ENCODE measurements at regions not wholly inside any gene's neighbourhood (a gene's known extent, or its start where the extent isn't known, plus 50 kb on each side); places are given as distances from the start of the nearest gene placed in this dataset.
"Not testable (repeated sequence)": the region's sequence is repeated elsewhere in the genome, so short reads cannot be mapped to it uniquely, and the experiment has no call there.

DNA sequence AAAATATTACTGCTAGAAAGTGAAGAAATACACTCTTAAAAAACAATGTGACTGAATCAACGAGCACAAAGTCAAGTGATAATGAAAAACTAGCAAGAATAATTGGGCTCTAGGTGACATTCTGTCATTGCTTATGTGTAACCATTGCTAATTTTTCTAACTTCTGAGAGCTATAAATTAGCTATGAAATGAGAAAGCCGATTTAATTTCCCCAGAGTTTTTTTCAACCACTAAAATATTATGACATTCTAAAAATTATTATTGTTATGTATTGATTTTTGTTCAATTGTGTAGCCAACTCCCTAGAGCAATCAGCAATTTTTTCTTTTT is 458.6 kb upstream of the ATXN8OS start:
- H3K27me3 ChIP-seq (ENCODE audit: insufficient read depth, low read length), result no peaks in the 10 kb centered on the region
- no peak overlapping the region for H2AFZ ChIP-seq (ENCODE audit: low read depth, low read length)
- H3K4me1 ChIP-seq (ENCODE audit: insufficient read depth, low read length), result no peaks in the 10 kb centered on the region
- H3K9me3 ChIP-seq (ENCODE audit: low read length), result peaks cover 1% of the 10 kb centered on the region
- no peak overlapping the region for H3K4me3 ChIP-seq (ENCODE audit: low read length)
- H3K36me3 ChIP-seq (ENCODE audit: insufficient read depth, low read length), result no peaks in the 10 kb centered on the region

DNA sequence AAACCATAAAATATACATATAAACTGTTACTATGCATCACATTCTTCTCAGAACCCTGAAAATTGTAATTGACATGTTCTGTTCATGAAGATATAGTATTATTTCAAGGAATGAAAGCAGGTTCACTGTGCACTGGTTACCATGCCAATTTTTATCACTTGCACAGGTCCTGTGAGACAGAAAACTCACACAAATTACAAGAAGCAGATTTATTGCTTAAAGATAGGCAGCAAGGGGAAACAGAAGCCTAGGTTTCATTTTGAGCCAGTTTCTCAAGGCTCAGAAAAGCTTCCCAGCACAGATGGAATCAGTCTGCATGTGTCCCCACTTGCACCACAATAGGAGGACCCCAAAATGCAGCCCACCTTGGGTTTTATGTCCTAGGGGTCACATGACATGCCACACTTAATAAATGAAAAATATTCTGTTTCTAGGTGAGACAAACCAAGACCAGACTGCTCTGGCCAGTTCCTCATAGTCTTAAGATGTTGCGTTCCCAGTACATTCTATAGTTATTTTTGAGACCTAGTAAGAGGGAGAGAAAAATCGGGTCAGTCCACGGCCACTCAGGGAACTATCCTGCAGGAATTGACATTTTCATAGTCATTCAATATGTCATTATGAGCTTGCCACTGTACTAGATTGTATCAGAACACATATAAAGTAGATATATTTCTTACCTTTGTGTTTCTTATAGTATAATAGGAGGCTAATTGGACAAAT is 459.1 kb upstream of the ATXN8OS start:
- H3K4me1 ChIP-seq (ENCODE audit: insufficient read depth, low read length), result no peaks in the 10 kb centered on the region
- H2AFZ ChIP-seq (ENCODE audit: low read depth, low read length), result no peak overlapping the region
- H3K9me3 ChIP-seq (ENCODE audit: low read length), result peaks cover 1% of the 10 kb centered on the region
- no peaks in the 10 kb centered on the region for H3K27me3 ChIP-seq (ENCODE audit: insufficient read depth, low read length)
- H3K36me3 ChIP-seq (ENCODE audit: insufficient read depth, low read length), result no peaks in the 10 kb centered on the region
- no peak overlapping the region for H3K4me3 ChIP-seq (ENCODE audit: low read length)

DNA sequence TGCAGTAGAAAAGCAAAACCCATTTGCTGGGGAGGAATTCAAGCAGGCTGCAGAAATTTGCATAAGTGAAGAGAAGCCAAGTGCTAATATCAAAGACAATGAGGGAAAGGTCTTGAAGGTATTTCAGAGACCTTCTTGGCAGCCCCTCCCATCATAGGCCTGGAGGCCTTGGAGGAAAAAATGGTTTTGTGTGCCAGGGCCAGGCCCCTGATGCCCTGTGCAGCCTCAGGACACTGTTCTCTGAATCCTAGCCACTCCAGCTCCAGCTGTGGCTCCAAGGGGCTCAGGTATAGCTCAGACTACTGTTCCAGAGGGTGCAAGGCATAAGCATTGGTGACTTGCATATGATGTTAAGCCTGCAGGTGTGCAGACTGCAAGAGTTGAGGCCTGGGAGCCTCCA is 463.2 kb upstream of the ATXN8OS start:
- H3K36me3 ChIP-seq (ENCODE audit: insufficient read depth, low read length), result no peaks in the 10 kb centered on the region
- no peak overlapping the region for H3K4me3 ChIP-seq (ENCODE audit: low read length)
- no peak overlapping the region for H2AFZ ChIP-seq (ENCODE audit: low read depth, low read length)
- peaks cover 1% of the 10 kb centered on the region for H3K9me3 ChIP-seq (ENCODE audit: low read length)
- no peaks in the 10 kb centered on the region for H3K27me3 ChIP-seq (ENCODE audit: insufficient read depth, low read length)
- H3K4me1 ChIP-seq (ENCODE audit: insufficient read depth, low read length), result no peaks in the 10 kb centered on the region

DNA sequence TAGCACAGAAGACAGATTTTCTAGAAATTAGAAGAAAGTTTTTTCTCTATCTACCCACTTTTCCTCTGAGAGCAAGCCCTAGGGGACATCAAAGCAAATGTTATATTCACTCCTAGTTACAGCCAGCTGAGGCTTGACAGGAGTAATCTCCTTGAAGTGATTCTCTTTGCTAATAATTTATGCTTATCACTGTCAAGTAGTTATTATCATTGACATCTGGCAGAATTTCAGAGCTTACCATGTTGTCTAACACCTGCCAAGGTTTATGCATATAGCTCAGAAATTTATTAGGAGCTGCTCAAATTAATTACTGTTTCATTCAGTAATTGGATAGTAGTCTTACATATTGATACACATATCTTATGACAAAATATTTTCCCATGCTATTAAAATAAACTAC is 465.9 kb upstream of the ATXN8OS start:
- H3K9me3 ChIP-seq (ENCODE audit: low read length), result peaks cover 1% of the 10 kb centered on the region
- H3K36me3 ChIP-seq (ENCODE audit: insufficient read depth, low read length), result no peaks in the 10 kb centered on the region
- H2AFZ ChIP-seq (ENCODE audit: low read depth, low read length), result no peak overlapping the region
- H3K27me3 ChIP-seq (ENCODE audit: insufficient read depth, low read length), result no peaks in the 10 kb centered on the region
- no peaks in the 10 kb centered on the region for H3K4me1 ChIP-seq (ENCODE audit: insufficient read depth, low read length)
- H3K4me3 ChIP-seq (ENCODE audit: low read length), result no peak overlapping the region

DNA sequence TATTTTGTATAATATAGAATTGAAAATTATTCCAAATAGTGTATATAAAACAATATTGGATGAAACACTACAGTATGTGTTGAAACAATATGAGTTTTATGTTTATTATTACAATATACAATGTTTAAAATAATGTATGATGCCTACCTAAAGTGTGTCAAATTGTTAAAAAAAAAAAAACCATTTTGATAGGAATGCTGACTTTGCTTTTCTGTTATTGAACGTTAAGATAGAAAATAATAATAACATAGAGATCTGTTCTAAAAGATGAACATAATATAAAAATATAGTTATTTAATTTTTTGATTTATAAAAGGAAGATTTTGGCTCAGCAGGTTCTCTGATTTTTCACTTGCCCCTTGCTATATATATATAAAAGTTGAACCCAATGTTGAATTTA is 474.6 kb upstream of the ATXN8OS start:
- Histone ChIP-seq H3K36me3 (ENCODE audit: insufficient read depth, low read length) (no peaks in the 10 kb centered on the region), H3K4me3 (ENCODE audit: low read length) (no peak overlapping the region), H2AFZ (ENCODE audit: low read depth, low read length) (no peak overlapping the region), H3K4me1 (ENCODE audit: insufficient read depth, low read length) (no peaks in the 10 kb centered on the region), H3K9me3 (ENCODE audit: low read length) (no peaks in the 10 kb centered on the region), H3K27me3 (ENCODE audit: insufficient read depth, low read length) (no peaks in the 10 kb centered on the region)

DNA sequence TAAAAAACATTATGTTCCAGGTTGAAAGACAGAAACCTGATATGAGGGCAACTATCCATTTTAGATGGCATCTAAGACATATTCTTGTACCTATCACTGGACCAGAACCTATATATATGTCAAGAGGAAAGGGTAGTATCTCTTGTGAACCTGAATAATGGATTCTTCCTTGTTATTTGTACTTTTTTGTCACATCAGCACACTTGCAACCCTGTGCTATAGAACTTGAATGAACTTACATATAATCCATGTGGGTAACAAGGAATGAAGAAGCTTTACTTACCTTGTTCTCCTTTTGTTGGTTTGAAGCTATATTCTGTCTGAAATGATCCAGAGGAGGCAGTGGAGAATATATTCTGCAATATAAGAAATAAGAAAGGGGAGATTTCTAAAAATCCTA is 483.7 kb upstream of the ATXN8OS start:
- Histone ChIP-seq H2AFZ (ENCODE audit: low read depth, low read length) (no peak overlapping the region), H3K9me3 (ENCODE audit: low read length) (no peaks in the 10 kb centered on the region), H3K4me3 (ENCODE audit: low read length) (no peak overlapping the region), H3K4me1 (ENCODE audit: insufficient read depth, low read length) (peaks cover 3% of the 10 kb centered on the region), H3K36me3 (ENCODE audit: insufficient read depth, low read length) (no peaks in the 10 kb centered on the region), H3K27me3 (ENCODE audit: insufficient read depth, low read length) (no peaks in the 10 kb centered on the region)

DNA sequence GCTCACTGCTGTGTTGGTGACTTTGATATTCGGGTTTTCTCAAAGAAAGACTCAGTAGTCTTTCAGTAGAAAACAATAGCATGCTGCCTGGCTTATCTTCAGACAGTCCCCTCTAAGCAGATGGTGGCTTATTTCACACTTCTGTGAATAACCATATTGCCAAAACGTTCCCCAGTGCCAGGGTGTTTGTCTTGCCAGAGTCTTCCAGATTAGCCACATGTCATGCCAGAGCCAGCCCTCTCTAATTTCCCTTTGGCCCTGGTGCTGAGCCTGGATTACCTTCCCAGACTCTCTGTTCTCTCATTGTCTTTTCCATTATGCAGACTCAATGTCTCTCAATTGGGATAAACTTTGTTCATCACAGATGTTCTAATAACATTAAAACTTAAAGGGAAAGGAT is 488.0 kb upstream of the ATXN8OS start:
- no peak overlapping the region for H3K4me3 ChIP-seq (ENCODE audit: low read length)
- H2AFZ ChIP-seq (ENCODE audit: low read depth, low read length), result no peak overlapping the region

DNA sequence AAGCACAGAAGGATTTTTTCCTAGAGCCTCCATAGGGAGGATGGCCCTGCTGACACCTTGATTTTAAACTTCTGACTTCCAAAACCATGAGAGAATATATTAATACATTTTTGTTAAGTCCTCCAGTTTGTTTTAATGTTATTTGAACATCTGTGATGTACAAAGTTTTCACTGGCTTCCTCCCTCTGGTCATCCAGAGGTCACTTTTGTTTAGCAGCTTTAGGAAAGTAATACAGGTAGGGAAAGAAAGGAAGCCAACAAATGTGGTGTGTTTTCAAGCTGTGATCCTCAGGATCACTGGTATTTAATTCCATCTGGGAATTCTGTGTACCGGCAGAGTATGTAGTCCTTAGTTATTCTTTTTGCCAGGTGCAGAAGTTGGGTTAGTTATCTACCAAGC is 488.8 kb upstream of the ATXN8OS start:
- Histone ChIP-seq H3K4me1 (ENCODE audit: insufficient read depth, low read length) (peaks cover 3% of the 10 kb centered on the region), H3K27me3 (ENCODE audit: insufficient read depth, low read length) (no peaks in the 10 kb centered on the region), H3K36me3 (ENCODE audit: insufficient read depth, low read length) (no peaks in the 10 kb centered on the region), H3K9me3 (ENCODE audit: low read length) (no peaks in the 10 kb centered on the region), H3K4me3 (ENCODE audit: low read length) (no peak overlapping the region), H2AFZ (ENCODE audit: low read depth, low read length) (no peak overlapping the region)

More for the DNA sequence above, 488.0 kb upstream of the ATXN8OS start:
- Histone ChIP-seq H3K4me1 (ENCODE audit: insufficient read depth, low read length) (peaks cover 3% of the 10 kb centered on the region), H3K9me3 (ENCODE audit: low read length) (no peaks in the 10 kb centered on the region), H3K27me3 (ENCODE audit: insufficient read depth, low read length) (no peaks in the 10 kb centered on the region), H3K36me3 (ENCODE audit: insufficient read depth, low read length) (no peaks in the 10 kb centered on the region)

DNA sequence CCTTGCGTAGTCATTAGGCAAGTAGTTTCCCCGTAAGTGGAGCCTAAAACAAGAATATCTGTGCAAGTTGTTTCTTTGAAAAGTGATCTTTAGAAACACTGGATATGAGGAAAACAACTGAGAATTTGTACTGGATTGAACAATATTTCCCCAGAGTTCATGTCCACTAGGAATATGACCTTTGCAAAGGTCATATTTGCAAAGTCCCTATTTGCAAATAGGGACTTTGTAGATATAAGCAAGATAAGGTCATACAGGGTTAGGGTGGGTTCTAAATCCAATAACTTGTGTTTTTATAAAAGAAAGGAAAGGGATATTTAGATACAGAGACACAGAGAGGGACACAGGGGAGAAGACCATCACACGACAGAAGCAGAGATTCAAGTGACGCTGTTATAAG is 489.2 kb upstream of the ATXN8OS start:
- no peak overlapping the region for H2AFZ ChIP-seq (ENCODE audit: low read depth, low read length)

DNA sequence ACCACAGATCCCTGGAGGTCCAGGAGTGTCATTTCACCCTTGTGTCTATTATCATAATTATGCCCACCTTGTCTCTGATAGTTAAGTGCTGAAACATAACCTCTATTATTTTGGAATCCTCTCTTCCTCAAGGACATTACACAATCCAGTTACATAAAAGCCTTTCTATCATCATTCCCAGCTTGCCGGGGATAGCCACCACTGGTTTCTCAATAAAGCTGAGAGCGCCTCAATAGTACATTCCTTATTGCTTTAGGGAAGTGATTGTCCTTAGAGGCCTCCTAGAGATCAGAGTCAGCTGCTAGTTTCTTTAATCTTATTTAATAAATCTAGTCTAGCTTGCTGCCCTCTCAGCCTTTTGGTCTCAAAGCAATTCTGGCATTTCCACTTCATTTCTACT is 490.0 kb upstream of the ATXN8OS start:
- H2AFZ ChIP-seq (ENCODE audit: low read depth, low read length), result no peak overlapping the region
- H3K4me1 ChIP-seq (ENCODE audit: insufficient read depth, low read length), result no peaks in the 10 kb centered on the region
- no peak overlapping the region for H3K4me3 ChIP-seq (ENCODE audit: low read length)
- no peaks in the 10 kb centered on the region for H3K27me3 ChIP-seq (ENCODE audit: insufficient read depth, low read length)
- no peaks in the 10 kb centered on the region for H3K36me3 ChIP-seq (ENCODE audit: insufficient read depth, low read length)
- H3K9me3 ChIP-seq (ENCODE audit: low read length), result no peaks in the 10 kb centered on the region

More for the DNA sequence above, 489.2 kb upstream of the ATXN8OS start:
- Histone ChIP-seq H3K9me3 (ENCODE audit: low read length) (no peaks in the 10 kb centered on the region), H3K4me3 (ENCODE audit: low read length) (no peak overlapping the region), H3K27me3 (ENCODE audit: insufficient read depth, low read length) (no peaks in the 10 kb centered on the region), H3K36me3 (ENCODE audit: insufficient read depth, low read length) (no peaks in the 10 kb centered on the region), H3K4me1 (ENCODE audit: insufficient read depth, low read length) (peaks cover 3% of the 10 kb centered on the region)

DNA sequence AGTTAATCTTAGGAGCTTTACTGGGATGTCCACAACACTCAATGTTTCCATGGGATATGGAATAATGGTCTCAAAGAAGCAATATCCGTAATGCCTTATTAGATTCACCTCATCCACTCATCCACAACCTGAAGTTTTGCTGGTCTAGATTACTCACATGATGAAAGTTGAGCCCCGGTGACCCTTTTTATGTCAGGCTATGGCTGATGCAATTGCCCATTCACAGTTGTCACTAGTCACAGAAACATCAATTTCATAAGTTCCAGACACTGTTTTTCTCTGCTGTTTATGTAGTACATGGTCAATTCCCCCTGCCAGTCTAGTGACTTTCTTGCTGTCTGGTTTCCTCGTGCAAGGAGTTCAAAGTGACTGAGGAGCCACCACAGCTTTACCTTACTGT is 491.2 kb upstream of the ATXN8OS start:
- H3K27me3 ChIP-seq (ENCODE audit: insufficient read depth, low read length), result no peaks in the 10 kb centered on the region
- no peaks in the 10 kb centered on the region for H3K4me1 ChIP-seq (ENCODE audit: insufficient read depth, low read length)
- H3K9me3 ChIP-seq (ENCODE audit: low read length), result no peaks in the 10 kb centered on the region
- no peak overlapping the region for H2AFZ ChIP-seq (ENCODE audit: low read depth, low read length)
- H3K4me3 ChIP-seq (ENCODE audit: low read length), result no peak overlapping the region
- H3K36me3 ChIP-seq (ENCODE audit: insufficient read depth, low read length), result no peaks in the 10 kb centered on the region

DNA sequence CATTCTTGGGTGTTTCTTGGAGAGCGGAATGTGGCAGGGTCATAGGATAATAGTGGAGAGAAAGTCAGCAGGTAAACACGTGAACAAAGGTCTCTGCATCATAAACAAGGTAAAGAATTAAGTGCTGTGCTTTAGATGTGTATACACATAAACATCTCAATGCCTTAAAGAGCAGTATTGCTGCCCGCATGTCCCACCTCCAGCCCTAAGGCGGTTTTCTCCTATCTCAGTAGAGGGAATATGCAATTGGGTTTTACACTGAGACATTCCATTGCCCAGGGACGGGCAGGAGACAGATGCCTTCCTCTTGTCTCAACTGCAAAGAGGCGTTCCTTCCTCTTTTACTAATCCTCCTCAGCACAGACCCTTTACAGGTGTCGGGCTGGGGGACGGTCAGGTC is 492.6 kb upstream of the ATXN8OS start:
- not testable (repeated sequence) for H3K4me1 ChIP-seq (ENCODE audit: insufficient read depth, low read length); H3K4me3 ChIP-seq (ENCODE audit: low read length); H3K36me3 ChIP-seq (ENCODE audit: insufficient read depth, low read length); H2AFZ ChIP-seq (ENCODE audit: low read depth, low read length); H3K27me3 ChIP-seq (ENCODE audit: insufficient read depth, low read length); H3K9me3 ChIP-seq (ENCODE audit: low read length)

DNA sequence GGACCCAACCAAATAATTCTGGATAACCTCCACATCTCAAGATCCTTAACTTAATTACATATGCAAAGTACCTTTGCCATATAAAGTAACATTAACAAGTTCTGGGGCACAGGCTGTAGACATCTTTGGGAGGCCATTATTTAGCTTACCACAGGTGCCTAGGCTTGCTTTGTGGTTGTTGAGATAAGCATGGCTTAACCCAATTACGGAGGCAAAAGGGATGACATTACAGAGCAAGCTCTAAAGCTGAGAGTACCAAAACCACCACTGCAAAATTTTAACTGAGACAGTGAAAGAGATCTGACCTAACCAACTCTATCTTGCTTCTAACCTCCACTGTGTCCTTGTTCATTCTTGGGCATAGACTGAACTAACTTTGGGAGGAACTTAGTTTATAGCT is 502.9 kb upstream of the ATXN8OS start:
- H3K36me3 ChIP-seq (ENCODE audit: insufficient read depth, low read length), result no peaks in the 10 kb centered on the region
- no peaks in the 10 kb centered on the region for H3K9me3 ChIP-seq (ENCODE audit: low read length)
- no peaks in the 10 kb centered on the region for H3K4me1 ChIP-seq (ENCODE audit: insufficient read depth, low read length)
- no peak overlapping the region for H2AFZ ChIP-seq (ENCODE audit: low read depth, low read length)
- H3K4me3 ChIP-seq (ENCODE audit: low read length), result no peak overlapping the region
- no peaks in the 10 kb centered on the region for H3K27me3 ChIP-seq (ENCODE audit: insufficient read depth, low read length)

DNA sequence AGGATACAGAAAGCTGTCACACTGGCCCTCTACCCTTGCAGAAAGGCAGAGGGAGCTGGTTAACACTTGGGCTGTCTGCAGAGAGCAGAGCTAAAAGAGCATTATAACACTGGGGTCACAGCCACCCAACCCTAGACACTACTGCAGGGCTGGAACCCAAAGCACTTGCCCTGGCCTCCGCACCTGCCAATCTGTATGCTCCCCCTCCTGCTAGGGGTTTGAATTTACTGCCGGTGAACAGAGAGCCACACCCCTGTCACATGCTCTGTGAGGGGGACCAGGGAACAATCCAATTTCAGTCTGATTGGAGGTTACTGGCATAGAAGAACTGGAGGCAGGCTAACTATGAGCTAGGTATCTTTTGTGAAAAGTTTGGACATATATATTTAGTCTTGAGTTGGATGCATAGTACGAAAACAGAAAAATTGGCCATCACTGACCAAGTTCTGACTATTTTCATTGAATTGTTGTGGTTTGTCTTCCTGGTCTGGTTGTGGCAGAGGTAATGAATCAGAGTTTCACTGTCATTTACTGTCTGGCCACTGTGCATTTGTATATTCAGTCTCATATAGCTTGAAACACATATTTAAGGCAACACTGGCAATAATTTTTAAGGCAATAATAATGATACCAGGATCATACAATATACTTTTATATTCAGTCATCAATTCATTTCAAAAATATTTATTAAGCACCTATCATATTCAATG is 504.3 kb upstream of the ATXN8OS start:
- H3K36me3 ChIP-seq (ENCODE audit: insufficient read depth, low read length), result no peaks in the 10 kb centered on the region
- no peaks in the 10 kb centered on the region for H3K27me3 ChIP-seq (ENCODE audit: insufficient read depth, low read length)
- no peaks in the 10 kb centered on the region for H3K4me1 ChIP-seq (ENCODE audit: insufficient read depth, low read length)
- no peaks in the 10 kb centered on the region for H3K9me3 ChIP-seq (ENCODE audit: low read length)
- no peak overlapping the region for H3K4me3 ChIP-seq (ENCODE audit: low read length)
- no peak overlapping the region for H2AFZ ChIP-seq (ENCODE audit: low read depth, low read length)

Data from neuron (in vitro differentiated cells).